Nephron progenitor cell (in vitro differentiated cells): ENCODE measurements at regions not wholly inside any gene's neighbourhood (a gene's known extent, or its start where the extent isn't known, plus 50 kb on each side); places are given as distances from the start of the nearest gene placed in this dataset.
A peak's percentile ranks its signal among the peaks of the same experiment; 100 is the strongest.
"Not testable (repeated sequence)": the region's sequence is repeated elsewhere in the genome, so short reads cannot be mapped to it uniquely, and the experiment has no call there.

ENCODE experiments used
- DNase-seq: peaks from one replicate; pipeline ENCODE4 v3.0.0; 2021
- H3K27ac Mint-ChIP-seq: 2 replicates; pipeline ENCODE4 v1.8.0; 2021; ENCODE audit warnings: mild to moderate bottlenecking, moderate library complexity, mixed read lengths
- H3K27me3 Mint-ChIP-seq: 2 replicates; pipeline ENCODE4 v1.8.0; 2021; ENCODE audit warnings: mild to moderate bottlenecking, low read depth, mixed read lengths; ENCODE audit not compliant: poor library complexity
- H3K36me3 Mint-ChIP-seq: 2 replicates; pipeline ENCODE4 v1.8.0; 2021; ENCODE audit warnings: low read depth, mixed read lengths
- H3K4me1 Mint-ChIP-seq: 2 replicates; pipeline ENCODE4 v1.8.0; 2021; ENCODE audit warnings: mixed read lengths
- H3K4me3 Mint-ChIP-seq: 2 replicates; pipeline ENCODE4 v1.8.0; 2021; ENCODE audit warnings: mild to moderate bottlenecking, moderate library complexity, mixed read lengths
- H3K9me3 Mint-ChIP-seq: 2 replicates; pipeline ENCODE4 v1.8.0; 2021; ENCODE audit warnings: mild to moderate bottlenecking, moderate library complexity, mixed read lengths
- CTCF ChIP-seq: fragments of 200-600 bp; sonication (generic); IDR thresholded peaks from 2 replicates; pipeline ENCODE4 v1.5.0; 2021; ENCODE audit warnings: antibody characterized with exemption

GRCh38 chr20:48400009-48400408, 427.8 kb downstream of the PREX1 start:
- Mint-ChIP-seq H3K4me3 (no peak overlapping the region), H3K27ac (no peak overlapping the region), H3K36me3 (no peaks in the 10 kb centered on the region), H3K4me1 (peaks cover 60% of the 10 kb centered on the region), H3K27me3 (peaks cover 6% of the 10 kb centered on the region), H3K9me3 (no peaks in the 10 kb centered on the region)
- TF ChIP-seq CTCF, result no peak
- no peak for DNase-seq

DNA sequence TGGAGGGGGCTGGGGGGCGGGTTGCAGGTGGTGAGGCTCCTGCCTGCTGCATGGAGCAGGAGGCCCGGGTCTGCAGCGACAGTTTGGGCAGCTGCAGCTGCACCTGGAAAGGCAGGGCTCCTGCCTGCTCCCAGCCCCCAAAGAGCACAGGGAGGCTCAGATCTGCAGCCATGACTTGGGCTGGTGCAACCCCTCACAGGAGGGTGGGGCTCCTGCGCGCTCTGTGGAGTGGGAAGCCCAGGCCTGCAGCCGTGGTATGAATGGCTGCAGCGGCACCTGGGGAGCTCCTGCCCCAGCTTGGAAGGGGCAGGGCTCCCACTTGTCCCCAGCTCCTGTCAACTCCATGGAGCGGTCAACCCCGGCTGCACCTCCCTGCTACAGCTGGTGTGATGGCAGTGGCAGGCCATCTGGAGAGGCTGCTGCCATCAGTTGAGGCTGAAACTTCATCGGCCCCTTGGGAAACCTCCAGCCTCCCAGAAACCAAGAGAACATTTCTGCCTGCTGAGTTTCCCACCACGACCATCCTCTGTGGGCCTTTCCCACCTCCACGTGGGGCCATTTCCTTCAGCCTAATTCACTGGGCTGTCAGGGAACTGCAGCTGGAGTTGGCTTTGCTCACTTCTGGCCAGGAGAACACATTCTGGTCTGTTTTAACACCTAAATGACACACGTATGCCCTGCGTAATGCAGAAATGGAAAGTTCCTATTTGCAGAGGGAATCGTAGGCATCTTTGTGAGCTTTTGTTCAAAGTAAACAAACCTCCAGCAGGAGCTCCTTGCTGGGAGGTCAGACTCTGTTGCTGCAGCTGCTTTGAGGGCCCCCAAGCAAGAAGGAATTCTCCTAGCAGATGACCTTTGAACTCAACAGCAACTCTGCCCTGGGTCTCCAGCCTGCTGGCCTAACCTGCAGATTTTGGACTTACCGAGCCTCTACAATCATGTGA, 429.0 kb downstream of the PREX1 start:
- Mint-ChIP-seq H3K27me3 (peaks cover 8% of the 10 kb centered on the region), H3K4me1 (peaks cover 69% of the 10 kb centered on the region), H3K4me3 (peak overlapping the region; percentile 8), H3K27ac (peak overlapping the region; percentile 64), H3K36me3 (no peaks in the 10 kb centered on the region), H3K9me3 (no peaks in the 10 kb centered on the region)
- no peak for TF ChIP-seq CTCF
- peak; percentile 34 for DNase-seq

DNA sequence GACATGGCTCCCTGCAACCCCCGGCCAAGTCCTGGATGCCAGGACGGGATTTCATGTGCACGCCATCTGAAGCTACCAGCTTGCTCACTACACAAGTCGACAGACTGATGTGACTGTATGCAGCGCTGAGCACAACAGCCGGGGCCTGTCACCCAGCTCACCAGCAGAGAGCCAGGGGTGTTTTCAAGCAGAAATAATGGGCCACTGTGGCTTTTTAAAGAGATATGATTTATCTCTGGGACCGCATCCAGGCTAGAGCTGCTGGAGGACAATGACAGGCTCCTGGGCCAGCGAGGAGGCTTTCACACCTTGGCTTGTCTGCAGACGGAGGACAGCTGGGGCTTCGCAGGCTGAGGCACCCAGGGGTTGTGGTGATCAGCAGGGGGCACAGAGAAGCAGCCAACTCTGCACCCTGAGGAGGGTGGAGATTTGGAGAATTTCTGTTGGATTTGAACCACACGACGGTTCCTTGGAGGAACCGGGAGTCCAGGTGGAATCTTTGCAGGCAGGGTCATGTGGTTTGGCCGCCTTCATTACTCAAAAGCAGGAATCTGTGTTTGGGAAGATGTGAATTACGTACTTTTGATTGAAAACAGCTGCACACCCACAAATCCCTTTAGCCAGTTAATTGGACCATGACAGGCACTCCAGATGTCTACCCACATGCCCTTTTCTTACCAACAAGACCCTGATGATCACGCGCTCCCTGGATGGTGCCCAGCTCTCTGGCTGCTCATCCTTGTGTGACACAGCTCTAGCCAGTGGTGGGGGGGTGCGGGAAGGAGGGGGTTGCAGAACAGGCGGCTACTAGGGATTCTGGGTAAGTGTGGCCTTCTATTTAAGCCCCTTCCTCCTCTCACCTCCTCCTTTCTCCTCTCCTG, 430.6 kb downstream of the PREX1 start:
- peaks cover 75% of the 10 kb centered on the region for H3K4me1 Mint-ChIP-seq
- not testable (repeated sequence) for H3K36me3 Mint-ChIP-seq, H3K27me3 Mint-ChIP-seq, H3K4me3 Mint-ChIP-seq, DNase-seq, H3K9me3 Mint-ChIP-seq, H3K27ac Mint-ChIP-seq

DNA sequence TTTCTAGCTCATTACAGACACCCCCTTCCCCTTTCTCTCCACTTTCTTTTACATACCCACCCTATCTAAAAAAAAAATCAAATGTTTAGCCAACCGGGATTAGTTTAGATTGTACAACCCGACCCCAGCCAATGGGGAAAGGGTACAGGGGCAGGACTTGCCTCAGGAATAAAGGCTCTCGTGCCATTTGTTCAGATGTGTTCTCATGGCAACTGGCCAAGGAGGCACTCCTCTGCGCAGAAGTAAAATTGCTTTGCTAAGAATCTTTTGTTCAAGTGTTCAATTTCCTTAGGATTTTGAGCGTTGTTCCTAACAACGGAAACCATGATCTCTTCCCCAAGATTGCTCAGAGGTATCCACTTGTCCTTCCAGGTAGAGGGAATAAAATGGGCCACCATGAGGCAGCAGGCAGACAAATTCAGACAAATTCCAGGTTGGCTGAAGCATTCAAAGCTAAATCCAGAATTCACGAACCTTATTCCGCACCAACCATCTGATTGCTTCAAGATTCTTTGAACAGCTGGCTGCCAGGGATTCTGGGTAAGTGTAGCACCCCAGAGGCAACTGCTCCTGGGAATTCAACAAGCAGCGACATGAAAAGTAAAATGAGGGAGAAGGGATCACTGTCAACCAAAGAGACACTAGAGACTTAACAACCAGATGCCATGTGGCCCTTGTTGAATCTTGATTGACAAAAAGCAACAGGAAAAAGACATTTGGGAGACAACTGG, 431.8 kb downstream of the PREX1 start:
- Mint-ChIP-seq H3K4me3 (no peak overlapping the region), H3K9me3 (peaks cover 21% of the 10 kb centered on the region), H3K4me1 (peaks cover 69% of the 10 kb centered on the region), H3K36me3 (peaks cover 11% of the 10 kb centered on the region), H3K27me3 (peaks cover 10% of the 10 kb centered on the region), H3K27ac (no peak overlapping the region)
- TF ChIP-seq CTCF, result no peak
- no peak for DNase-seq

DNA sequence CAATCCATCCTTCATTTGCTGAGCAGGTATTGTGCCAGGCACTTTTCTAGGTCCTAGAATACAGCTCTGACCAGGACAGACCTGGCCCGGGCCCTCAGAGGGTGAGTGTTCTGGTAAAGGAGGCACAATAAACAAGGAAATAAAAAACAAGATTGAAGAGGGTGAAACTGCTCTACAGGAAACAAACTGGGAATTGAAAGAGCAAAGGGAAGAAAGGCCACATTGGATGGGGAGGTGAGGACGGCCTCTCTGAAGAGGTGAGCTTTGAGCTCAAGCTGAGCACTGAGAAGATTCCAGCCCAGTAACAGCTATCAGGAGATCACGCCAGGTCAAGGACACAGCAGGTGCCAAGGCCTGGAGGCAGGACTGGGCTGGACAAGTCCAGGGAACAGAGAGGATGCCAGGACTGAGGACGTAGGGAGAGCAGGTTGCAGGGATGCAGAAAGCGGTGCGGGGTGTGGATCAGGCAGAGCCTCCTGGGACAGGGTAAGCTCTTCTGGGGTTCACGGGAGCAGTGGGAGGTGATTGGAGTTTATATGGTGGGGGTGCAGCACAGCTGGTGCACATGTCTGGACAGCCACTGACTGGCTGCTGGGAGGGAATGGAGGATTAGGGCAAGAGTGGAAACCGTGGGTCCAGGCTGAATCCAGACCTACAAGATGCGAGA, 433.3 kb downstream of the PREX1 start:
- Mint-ChIP-seq H3K36me3 (peaks cover 11% of the 10 kb centered on the region), H3K4me3 (no peak overlapping the region), H3K9me3 (peaks cover 29% of the 10 kb centered on the region), H3K27ac (no peak overlapping the region), H3K27me3 (peaks cover 14% of the 10 kb centered on the region), H3K4me1 (peaks cover 55% of the 10 kb centered on the region)
- no peak for TF ChIP-seq CTCF
- no peak for DNase-seq
